Natural killer cell treated with Interleukin-12 subunit alpha and Interleukin-12 subunit beta and Interleukin-15 and Interleukin-18, amount 100 ng/mL, for 72 hours (primary cell): ENCODE measurements at regions not wholly inside any gene's neighbourhood (a gene's known extent, or its start where the extent isn't known, plus 50 kb on each side); places are given as distances from the start of the nearest gene placed in this dataset.
"Not testable (repeated sequence)": the region's sequence is repeated elsewhere in the genome, so short reads cannot be mapped to it uniquely, and the experiment has no call there.

Experiments used
- ATAC-seq, 2 donors: fragments of 150-1000 bp; cut with Tn5 transposase in 1 of 2; sonication (Bioruptor Pico), chemical (Tn5 transposase) in 1 of 2; 2 replicates each; pipeline ENCODE4 v1.10.0; 2021
- DNase-seq: peaks from one replicate; pipeline ENCODE4 v3.0.0; 2022; ENCODE audit warnings: low spot score
- H3K27ac Mint-ChIP-seq, 2 donors: 1 replicate in 1 of 2; 2 replicates in 1 of 2; pipeline ENCODE4 v1.8.0; 2022; ENCODE audit warnings: mixed read lengths in 2 of 2, mild to moderate bottlenecking in 1 of 2, moderate library complexity in 1 of 2
- H3K27me3 Mint-ChIP-seq, 2 donors: 1 replicate in 1 of 2; 2 replicates in 1 of 2; pipeline ENCODE4 v1.8.0; 2022; ENCODE audit warnings: mixed read lengths in 2 of 2
- H3K36me3 Mint-ChIP-seq: one replicate; pipeline ENCODE4 v1.8.0; 2022; ENCODE audit warnings: mixed read lengths
- H3K4me1 Mint-ChIP-seq, 2 donors: 1 replicate in 1 of 2; 2 replicates in 1 of 2; pipeline ENCODE4 v1.8.0; 2022; ENCODE audit warnings: low read depth in 2 of 2, mixed read lengths in 2 of 2, mild to moderate bottlenecking in 1 of 2
- H3K4me3 Mint-ChIP-seq: one replicate; pipeline ENCODE4 v1.8.0; 2022; ENCODE audit warnings: mixed read lengths
- H3K9me3 Mint-ChIP-seq: 2 replicates; pipeline ENCODE4 v1.8.0; 2022; ENCODE audit warnings: mixed read lengths

DNA sequence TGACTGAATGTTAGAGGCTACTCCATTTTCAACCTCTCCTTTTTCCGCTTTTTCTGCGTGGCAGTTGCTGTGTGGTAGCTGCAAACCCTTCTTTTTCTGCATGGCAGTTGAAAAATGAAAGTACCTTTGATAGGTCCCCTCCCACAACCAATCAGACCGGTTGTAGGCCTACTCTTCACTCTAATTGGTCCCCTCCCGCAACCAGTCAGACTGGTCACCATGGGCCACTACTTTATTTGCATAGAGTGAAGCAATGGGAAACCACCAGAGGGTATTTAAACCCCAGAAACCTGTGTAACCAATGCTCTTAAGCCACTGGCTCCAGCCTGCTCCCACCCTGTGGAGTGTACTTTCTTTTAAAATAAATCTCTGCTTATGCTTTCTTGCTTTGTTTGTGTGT lies 877.8 kb downstream of the FAM133A start:
- Mint-ChIP-seq H3K27ac (no peak overlapping the region), H3K4me3 (no peak overlapping the region), H3K4me1 (no peaks in the 10 kb centered on the region), H3K36me3 (no peaks in the 10 kb centered on the region), H3K9me3 (no peaks in the 10 kb centered on the region), H3K27me3 (no peaks in the 10 kb centered on the region)
- DNase-seq = no peak
- ATAC-seq = no peak

DNA sequence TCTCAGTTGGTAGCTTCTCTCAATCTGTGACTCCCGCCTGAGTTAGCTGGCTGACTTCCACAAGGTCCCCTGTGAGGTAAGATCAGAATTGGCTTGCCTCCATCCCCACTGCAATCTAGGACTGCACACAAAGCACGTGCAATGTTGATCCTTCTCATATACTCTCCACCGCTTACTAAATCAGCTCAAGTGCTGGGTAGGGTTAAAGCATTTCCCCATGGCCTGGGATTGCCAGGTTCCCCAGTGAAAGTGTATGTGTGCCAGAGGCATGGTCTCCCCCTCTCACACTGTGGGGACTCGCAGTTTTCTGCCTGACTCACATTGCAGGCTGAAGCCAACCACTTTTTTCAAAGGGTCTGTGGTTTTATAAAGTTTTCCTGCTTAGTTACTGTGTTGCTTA lies 886.9 kb downstream of the FAM133A start:
- Mint-ChIP-seq H3K4me1 (no peaks in the 10 kb centered on the region), H3K9me3 (peaks cover 7% of the 10 kb centered on the region), H3K4me3 (no peak overlapping the region), H3K36me3 (no peaks in the 10 kb centered on the region), H3K27me3 (no peaks in the 10 kb centered on the region), H3K27ac (no peak overlapping the region)
- no peak for DNase-seq
- no peak for ATAC-seq

DNA sequence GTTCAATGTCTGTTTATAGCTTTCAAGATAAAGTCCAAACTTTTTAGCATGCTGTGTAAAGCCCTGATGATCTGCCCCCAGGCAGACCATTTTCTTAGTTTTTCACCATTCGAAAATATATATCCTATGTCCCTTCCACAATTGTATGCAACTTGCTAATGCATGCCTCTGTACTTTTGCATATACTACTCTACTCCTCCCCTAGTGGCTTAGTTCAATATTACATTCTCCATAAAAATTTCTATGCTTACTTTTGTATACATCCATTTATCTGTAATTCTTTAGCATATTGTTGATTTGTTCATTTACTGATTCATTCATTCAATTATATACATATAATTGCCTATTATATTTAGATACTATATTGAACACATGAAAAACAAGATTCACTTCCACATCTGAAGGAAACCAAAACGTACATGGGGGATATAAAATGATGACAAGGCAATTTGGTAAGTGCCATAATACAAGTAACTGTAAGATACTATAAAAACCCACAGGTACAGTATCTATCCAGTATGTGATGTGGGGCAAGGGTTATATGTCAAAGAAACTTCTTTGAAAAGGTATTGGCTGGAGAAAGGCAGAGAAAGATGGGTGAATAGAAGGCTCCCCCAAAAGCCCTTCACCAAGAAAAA lies 902.5 kb downstream of the FAM133A start:
- DNase-seq = no peak
- Mint-ChIP-seq H3K9me3 (peaks cover 5% of the 10 kb centered on the region), H3K4me3 (no peak overlapping the region), H3K27me3 (no peaks in the 10 kb centered on the region), H3K36me3 (peaks cover 4% of the 10 kb centered on the region), H3K4me1 (no peaks in the 10 kb centered on the region), H3K27ac (no peak overlapping the region)
- no peak for ATAC-seq

GRCh38 chrX:94600077-94600476 lies 926.1 kb downstream of the FAM133A start:
- no peak for DNase-seq
- Mint-ChIP-seq H3K4me3 (no peak overlapping the region), H3K4me1 (no peaks in the 10 kb centered on the region), H3K36me3 (no peaks in the 10 kb centered on the region), H3K27ac (no peak overlapping the region), H3K9me3 (no peaks in the 10 kb centered on the region), H3K27me3 (no peaks in the 10 kb centered on the region)
- ATAC-seq = no peak

DNA sequence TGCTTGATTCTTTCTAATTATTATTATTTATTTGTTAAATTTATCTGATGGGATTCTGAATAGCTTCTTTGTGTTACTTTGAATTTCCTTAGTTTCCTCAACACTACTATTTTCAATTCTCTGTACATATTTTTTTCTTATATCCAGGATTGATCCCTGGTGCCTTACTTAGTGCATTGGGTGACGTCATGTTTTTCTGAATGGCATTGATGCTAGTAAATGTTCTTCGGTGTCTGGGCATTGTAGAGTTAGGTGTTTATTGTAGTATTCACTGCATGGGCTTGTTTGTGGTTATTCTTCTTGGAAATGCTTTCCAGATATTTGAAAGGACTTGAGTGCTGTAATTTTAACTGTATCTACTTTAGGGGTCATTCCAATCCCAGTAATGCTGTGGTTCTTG lies 938.1 kb downstream of the FAM133A start:
- Mint-ChIP-seq H3K36me3 (no peaks in the 10 kb centered on the region), H3K9me3 (no peaks in the 10 kb centered on the region), H3K27ac (no peak overlapping the region), H3K4me1 (no peaks in the 10 kb centered on the region), H3K27me3 (no peaks in the 10 kb centered on the region), H3K4me3 (no peak overlapping the region)
- DNase-seq (no peak), ATAC-seq (no peak)

GRCh38 chrX:94633237-94633636 lies 959.2 kb downstream of the FAM133A start:
- Mint-ChIP-seq H3K4me3 (no peak overlapping the region), H3K27me3 (no peaks in the 10 kb centered on the region), H3K9me3 (peaks cover 7% of the 10 kb centered on the region), H3K4me1 (no peaks in the 10 kb centered on the region), H3K36me3 (no peaks in the 10 kb centered on the region), H3K27ac (no peak overlapping the region)
- ATAC-seq (no peak), DNase-seq (no peak)

DNA sequence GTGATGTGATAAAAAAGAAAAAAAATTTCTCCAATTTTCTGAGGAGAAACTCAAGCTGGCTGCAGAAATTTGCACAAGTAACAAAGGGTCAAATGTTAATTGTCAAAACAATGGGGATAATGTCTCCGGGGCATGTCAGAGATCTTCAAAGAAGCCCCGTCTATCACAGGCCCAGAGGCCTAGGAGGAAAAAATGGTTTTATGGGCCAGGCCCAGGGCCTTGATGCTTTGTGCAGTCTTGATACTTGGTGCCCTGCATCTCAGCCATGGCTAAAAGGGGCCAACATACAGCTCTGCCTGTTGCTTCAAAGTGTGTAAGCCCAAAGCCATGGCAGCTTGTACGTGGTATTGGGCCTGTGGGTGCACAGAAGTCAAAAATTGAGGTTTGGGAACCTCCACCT lies 961.0 kb downstream of the FAM133A start:
- ATAC-seq = no peak
- no peak overlapping the region for H3K27ac Mint-ChIP-seq
- H3K9me3 Mint-ChIP-seq = peaks cover 7% of the 10 kb centered on the region
- no peaks in the 10 kb centered on the region for H3K4me1 Mint-ChIP-seq
- H3K27me3 Mint-ChIP-seq = no peaks in the 10 kb centered on the region
- H3K36me3 Mint-ChIP-seq = no peaks in the 10 kb centered on the region
- no peak overlapping the region for H3K4me3 Mint-ChIP-seq
- no peak for DNase-seq

DNA sequence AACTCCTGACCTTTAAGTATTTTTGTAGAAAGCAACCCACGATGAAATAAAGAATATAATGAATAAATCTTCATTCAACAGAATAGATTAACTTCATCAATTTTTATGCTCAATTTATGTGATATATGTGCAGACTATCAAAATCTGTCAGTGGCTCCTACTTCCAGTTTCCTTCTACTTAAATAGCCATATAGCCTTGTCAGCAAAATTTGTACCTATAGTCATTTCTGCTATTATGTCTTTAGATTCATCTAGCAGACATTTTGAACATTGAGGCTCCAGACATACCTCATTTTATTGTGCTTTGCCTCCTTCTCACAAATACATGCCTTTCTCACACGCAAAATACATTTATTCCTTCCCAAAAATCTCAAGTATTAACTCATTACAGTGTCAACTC lies 971.7 kb downstream of the FAM133A start:
- Mint-ChIP-seq H3K4me3 (no peak overlapping the region), H3K27ac (no peak overlapping the region), H3K27me3 (no peaks in the 10 kb centered on the region), H3K9me3 (no peaks in the 10 kb centered on the region), H3K36me3 (peaks cover 5% of the 10 kb centered on the region), H3K4me1 (no peaks in the 10 kb centered on the region)
- DNase-seq = no peak
- no peak for ATAC-seq

DNA sequence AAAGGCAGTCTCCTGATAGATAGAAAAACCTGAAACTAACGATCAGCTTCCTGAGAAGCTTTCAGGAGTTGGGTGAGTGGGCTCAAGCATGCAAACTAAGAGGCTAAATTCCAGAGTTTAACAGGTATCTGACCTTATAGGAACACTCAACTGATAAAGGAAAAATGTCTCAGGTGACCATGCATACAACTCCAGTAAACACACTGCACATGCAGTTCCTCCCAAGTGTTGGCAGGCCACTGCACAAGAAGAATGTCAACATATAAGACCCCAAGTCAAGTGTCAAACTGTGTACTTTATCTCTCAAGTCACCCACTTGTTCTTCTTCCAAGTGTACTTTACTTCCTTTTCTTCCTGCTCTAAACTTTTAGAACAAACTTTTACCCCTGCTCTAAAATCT lies 981.2 kb downstream of the FAM133A start:
- peaks cover 0 to 3% of the 10 kb centered on the region in 2 donors for H3K27me3 Mint-ChIP-seq
- no peak overlapping the region for H3K4me3 Mint-ChIP-seq
- H3K4me1 Mint-ChIP-seq = no peaks in the 10 kb centered on the region
- H3K27ac Mint-ChIP-seq = no peak overlapping the region
- peaks cover 9% of the 10 kb centered on the region for H3K9me3 Mint-ChIP-seq
- H3K36me3 Mint-ChIP-seq = no peaks in the 10 kb centered on the region
- ATAC-seq = no peak
- no peak for DNase-seq

DNA sequence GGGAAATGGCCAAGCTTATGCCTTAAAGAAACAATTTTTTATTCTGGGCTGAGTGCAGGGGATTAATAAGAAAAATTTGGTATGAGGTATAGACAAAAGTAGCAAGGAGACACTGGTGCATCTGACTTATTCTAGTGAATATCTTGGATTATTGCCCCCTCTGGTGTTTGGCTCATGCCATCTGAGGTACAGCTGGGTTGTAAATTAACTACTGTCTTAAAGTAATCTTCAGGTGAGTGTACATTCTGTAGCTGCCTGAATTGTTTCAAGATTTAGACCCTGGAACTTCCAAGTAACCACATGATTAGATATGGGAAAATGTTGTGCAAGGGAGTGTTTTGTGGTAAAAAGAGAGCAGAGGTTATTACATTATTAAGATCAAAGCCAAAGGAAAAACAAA lies 988.7 kb downstream of the FAM133A start:
- Mint-ChIP-seq H3K36me3 (no peaks in the 10 kb centered on the region), H3K9me3 (peaks cover 4% of the 10 kb centered on the region), H3K27ac (no peak overlapping the region), H3K4me1 (no peaks in the 10 kb centered on the region), H3K27me3 (no peaks in the 10 kb centered on the region), H3K4me3 (no peak overlapping the region)
- DNase-seq (no peak), ATAC-seq (no peak)

- Mint-ChIP-seq H3K9me3 (peaks cover 3% of the 10 kb centered on the region), H3K4me3 (no peak overlapping the region), H3K4me1 (no peaks in the 10 kb centered on the region), H3K36me3 (no peaks in the 10 kb centered on the region), H3K27me3 (no peaks in the 10 kb centered on the region), H3K27ac (no peak overlapping the region)
- ATAC-seq = no peak
- DNase-seq = no peak
These were observed 1002.3 kb downstream of the FAM133A start for GRCh38 chrX:94676285-94676684.

DNA sequence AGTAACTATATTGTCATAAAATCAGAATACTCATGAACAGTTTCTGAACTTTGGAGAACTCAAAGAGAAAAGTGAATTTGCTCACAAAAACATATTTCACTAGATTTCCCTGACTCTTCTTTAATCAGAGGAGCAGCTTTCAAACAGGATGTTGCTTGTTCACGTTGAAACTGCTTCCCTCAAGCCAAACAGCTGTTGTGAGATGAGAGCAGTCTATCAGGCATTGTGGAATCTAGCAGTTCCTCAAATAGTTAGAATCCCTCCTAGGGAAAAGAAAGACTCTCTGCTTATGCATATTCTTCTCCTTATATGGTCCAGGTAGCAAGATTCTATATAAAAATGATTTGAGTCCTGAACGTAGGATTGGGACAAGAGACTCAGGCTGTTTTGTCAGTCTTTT lies 1012.1 kb downstream of the FAM133A start:
- H3K36me3 Mint-ChIP-seq = no peaks in the 10 kb centered on the region
- H3K27ac Mint-ChIP-seq = no peak overlapping the region
- no peaks in the 10 kb centered on the region for H3K4me1 Mint-ChIP-seq
- no peak for DNase-seq
- ATAC-seq = no peak
- no peaks in the 10 kb centered on the region for H3K9me3 Mint-ChIP-seq
- no peak overlapping the region for H3K4me3 Mint-ChIP-seq
- peaks cover 0 to 6% of the 10 kb centered on the region in 2 donors for H3K27me3 Mint-ChIP-seq

DNA sequence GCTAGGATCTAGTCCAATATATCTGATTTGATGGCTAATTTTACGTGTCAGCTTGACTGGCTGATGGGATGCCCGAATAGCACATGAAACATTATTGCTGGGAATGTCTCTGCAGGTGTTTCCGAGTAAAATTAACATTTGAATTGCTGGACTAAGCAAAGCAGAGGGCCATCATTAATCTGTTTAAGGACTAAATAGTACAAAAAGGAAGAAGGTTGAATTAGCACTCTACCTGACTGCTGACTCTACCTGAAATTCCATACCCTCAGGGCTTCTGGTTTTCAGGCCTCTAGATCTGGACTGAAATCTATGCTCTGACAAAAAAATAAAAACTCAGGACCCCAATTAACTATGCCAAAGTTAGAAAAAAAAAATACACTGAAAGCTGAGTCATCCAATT lies 1021.9 kb downstream of the FAM133A start:
- Mint-ChIP-seq H3K27me3 (peaks cover 0 to 11% of the 10 kb centered on the region in 2 donors), H3K27ac (no peak overlapping the region), H3K36me3 (no peaks in the 10 kb centered on the region), H3K4me1 (no peaks in the 10 kb centered on the region), H3K4me3 (no peak overlapping the region), H3K9me3 (peaks cover 7% of the 10 kb centered on the region)
- ATAC-seq (no peak), DNase-seq (no peak)

DNA sequence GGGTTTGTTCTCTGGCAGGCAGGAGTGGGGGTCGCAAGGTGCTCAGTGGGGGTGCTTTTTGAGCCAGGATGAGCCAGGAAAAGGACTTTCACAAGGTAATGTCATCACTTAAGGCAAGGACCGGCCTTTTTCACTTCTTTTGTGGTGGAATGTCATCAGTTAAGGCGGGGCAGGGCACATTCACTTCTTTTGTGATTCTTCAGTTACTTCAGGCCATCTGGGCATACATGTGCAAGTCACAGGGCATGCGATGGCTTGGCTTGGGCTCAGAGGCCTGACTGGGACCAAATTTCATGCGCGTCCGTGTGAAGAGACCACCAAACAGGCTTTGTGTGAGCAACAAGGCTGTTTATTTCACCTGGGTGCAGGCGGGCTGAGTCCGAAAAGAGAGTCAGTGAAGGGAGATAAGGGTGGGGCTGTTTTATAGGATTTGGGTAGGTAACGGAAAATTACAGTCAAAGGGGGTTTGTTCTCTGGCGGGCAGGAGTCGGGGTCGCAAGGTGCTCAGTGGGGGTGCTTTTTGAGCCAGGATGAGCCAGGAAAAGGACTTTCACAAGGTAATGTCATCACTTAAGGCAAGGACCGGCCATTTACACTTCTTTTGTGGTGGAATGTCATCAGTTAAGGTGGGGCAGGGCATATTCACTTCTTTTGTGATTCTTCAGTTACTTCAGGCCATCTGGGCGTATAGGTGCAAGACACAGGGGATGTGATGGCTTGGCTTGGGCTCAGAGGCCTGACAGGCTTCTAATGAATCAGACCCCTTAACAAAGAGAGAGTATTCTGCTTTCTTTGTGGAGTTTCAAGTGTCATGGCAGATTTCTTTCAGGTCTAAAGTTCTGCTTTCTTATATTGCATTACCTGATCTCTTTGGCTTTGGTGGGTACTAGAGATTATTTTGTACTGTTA lies 1030.6 kb downstream of the FAM133A start:
- H3K36me3 Mint-ChIP-seq, H3K27me3 Mint-ChIP-seq, H3K27ac Mint-ChIP-seq, H3K9me3 Mint-ChIP-seq, ATAC-seq, H3K4me3 Mint-ChIP-seq, DNase-seq, H3K4me1 Mint-ChIP-seq: not testable (repeated sequence)
